Heart left ventricle (tissue), 13 donors: ENCODE measurements at regions not wholly inside any gene's neighbourhood (a gene's known extent, or its start where the extent isn't known, plus 50 kb on each side); places are given as distances from the start of the nearest gene placed in this dataset.

Experiments
- POLR2A ChIP-seq, 2 donors: fragments of 450-650 bp; IDR thresholded peaks; one replicate each; pipeline ENCODE4 v1.6.1; 2017; ENCODE audit warnings: antibody characterized with exemption in 2 of 2, mild to moderate bottlenecking in 2 of 2, moderate library complexity in 2 of 2
- TF ChIP-seq, protein P1 (sequence below), 12 donors: fragments of 200-600 bp; sonication (generic) in 4 of 12; IDR thresholded peaks; one replicate each; pipeline versions ENCODE4 v1.5.0 to v1.8.0; 2018 to 2022; ENCODE audit warnings: antibody characterized with exemption in 12 of 12, mild to moderate bottlenecking in 5 of 12
- donor health status: ischemic (EF 13 %, LVEDD 7.1; RV severe dilation, severe dysfunction).
- donor health status: DM: no; HTN: yes; CAD: no.
- donor health status: DM: no; HTN: no; CAD: no.
- donor health status: ischemic (EF 25% LVEDD 6.9; RV normal size, moderate dysfunction).
- donor health status: ischemic (EF 25% LVEDD 5.7; RV mildly dilated, moderate dysfunction).
- donor health status: ischemic (EF 35%, LVEDD 5.7; RV mildly dilated, moderate dysfunction).
- donor health status: nonischemic (EF 11% LVEDD 7.7; RV severe dilation, severe dysfunction).
- donor health status: DM: yes; HTN: yes; CAD: no.
- donor health status: PGD.
- donor health status: ischemic (EF 29% LVEDD 5.4; RV normal size, mild dysfunction).
- donor health status: nonischemic (EF 23%, LVEDD 6.1; RV moderate dilation, normal function).

DNA sequence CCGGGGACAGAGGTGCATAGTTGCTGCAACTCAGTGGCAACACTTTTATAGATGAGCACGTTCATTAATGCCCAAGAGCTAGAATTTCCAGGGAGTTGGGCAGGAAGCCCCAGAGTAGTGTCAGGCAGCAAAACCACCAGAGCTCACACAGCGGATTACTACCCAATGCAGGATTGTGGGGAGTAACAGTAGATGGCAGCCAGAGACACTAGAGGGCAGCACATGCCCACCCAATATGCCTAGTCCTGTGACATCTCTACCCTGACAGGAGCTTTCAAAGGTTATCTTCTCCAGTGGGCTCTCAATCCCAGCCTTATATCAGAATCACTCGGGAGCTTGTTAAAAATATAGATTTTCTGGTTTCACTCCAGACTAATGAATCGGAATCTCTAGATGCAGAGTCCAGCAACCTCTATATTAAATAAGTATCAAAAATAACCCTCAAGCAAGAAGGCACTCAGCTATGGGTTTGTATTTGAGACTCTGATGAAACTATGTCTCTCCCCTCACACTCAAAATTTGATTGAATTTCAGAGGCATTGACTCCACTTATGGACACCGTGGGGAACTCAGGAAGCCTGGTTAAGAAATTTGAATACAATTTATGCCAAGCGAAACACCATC, 58.4 kb upstream of the PHF24 start:
- TF ChIP-seq, protein P1, sequence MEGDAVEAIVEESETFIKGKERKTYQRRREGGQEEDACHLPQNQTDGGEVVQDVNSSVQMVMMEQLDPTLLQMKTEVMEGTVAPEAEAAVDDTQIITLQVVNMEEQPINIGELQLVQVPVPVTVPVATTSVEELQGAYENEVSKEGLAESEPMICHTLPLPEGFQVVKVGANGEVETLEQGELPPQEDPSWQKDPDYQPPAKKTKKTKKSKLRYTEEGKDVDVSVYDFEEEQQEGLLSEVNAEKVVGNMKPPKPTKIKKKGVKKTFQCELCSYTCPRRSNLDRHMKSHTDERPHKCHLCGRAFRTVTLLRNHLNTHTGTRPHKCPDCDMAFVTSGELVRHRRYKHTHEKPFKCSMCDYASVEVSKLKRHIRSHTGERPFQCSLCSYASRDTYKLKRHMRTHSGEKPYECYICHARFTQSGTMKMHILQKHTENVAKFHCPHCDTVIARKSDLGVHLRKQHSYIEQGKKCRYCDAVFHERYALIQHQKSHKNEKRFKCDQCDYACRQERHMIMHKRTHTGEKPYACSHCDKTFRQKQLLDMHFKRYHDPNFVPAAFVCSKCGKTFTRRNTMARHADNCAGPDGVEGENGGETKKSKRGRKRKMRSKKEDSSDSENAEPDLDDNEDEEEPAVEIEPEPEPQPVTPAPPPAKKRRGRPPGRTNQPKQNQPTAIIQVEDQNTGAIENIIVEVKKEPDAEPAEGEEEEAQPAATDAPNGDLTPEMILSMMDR (IDR thresholded peaks at IDR 0.05) = peak; percentile 69 to 89 (median 83)
- no peak for TF ChIP-seq POLR2A (IDR thresholded peaks at IDR 0.05)
